Small intestine (tissue), 7 donors: ENCODE measurements at regions not wholly inside any gene's neighbourhood (a gene's known extent, or its start where the extent isn't known, plus 50 kb on each side); places are given as distances from the start of the nearest gene placed in this dataset.

Experiments
- DNase-seq, 2 donors: peaks; one replicate each; pipeline versions ENCODE4 v3.0.0 to v3.0.0-alpha.2; 2013
- FAIRE-seq: peaks from 2 replicates; lab custom pipeline; 2012; peaks lifted over from hg19 to GRCh38; lab: Jason Lieb, UNC
- H3K27ac ChIP-seq, 3 donors: one replicate each; pipeline ENCODE4 v1.5.1; 2013; ENCODE audit warnings: low read length in 2 of 3, mild to moderate bottlenecking in 2 of 3, control low read depth in 1 of 3, inconsistent platforms in 1 of 3, low read depth in 1 of 3, moderate library complexity in 1 of 3
- H3K27me3 ChIP-seq, 3 donors: one replicate each; pipeline ENCODE4 v1.6.1; 2013; ENCODE audit warnings: low read length in 3 of 3, inconsistent platforms in 1 of 3; ENCODE audit not compliant: control insufficient read depth in 3 of 3, insufficient read depth in 3 of 3
- H3K36me3 ChIP-seq, 3 donors: one replicate each; pipeline ENCODE4 v1.6.1; 2013; ENCODE audit warnings: low read length in 3 of 3, inconsistent platforms in 1 of 3, low read depth in 1 of 3, mild to moderate bottlenecking in 1 of 3, moderate library complexity in 1 of 3; ENCODE audit not compliant: control insufficient read depth in 3 of 3, insufficient read depth in 2 of 3
- H3K4me1 ChIP-seq, 3 donors: one replicate each; pipeline ENCODE4 v1.6.1; 2013; ENCODE audit warnings: low read length in 2 of 3, inconsistent platforms in 1 of 3, low read depth in 1 of 3, mild to moderate bottlenecking in 1 of 3, moderate library complexity in 1 of 3; ENCODE audit not compliant: control insufficient read depth in 3 of 3, insufficient read depth in 2 of 3
- H3K4me3 ChIP-seq, 3 donors: one replicate each; pipeline ENCODE4 v1.5.1; 2013; ENCODE audit warnings: low read length in 3 of 3, control low read depth in 1 of 3, inconsistent platforms in 1 of 3, low read depth in 1 of 3, mild to moderate bottlenecking in 1 of 3, moderate library complexity in 1 of 3
- H3K9me3 ChIP-seq, 2 donors: one replicate each; pipeline ENCODE4 v1.6.1; 2013; ENCODE audit warnings: low read depth in 1 of 2, low read length in 1 of 2; ENCODE audit not compliant: control insufficient read depth in 2 of 2, insufficient read depth in 1 of 2
- WGBS, 3 donors: extraction: QIAGEN DNeasy Blood & Tissue Kit; methylation state at CpG; one replicate each; pipeline ENCODE4 v1.1.7; 2013; 5-methylcytosine and 5-hydroxymethylcytosine counted together
- donor health status: healthy with polysubstance abuse.
- donor health status: control.
- donor health status: control.
- donor health status: Bipolar disorder and iron deficiency.
- donor health status: healthy.

DNA sequence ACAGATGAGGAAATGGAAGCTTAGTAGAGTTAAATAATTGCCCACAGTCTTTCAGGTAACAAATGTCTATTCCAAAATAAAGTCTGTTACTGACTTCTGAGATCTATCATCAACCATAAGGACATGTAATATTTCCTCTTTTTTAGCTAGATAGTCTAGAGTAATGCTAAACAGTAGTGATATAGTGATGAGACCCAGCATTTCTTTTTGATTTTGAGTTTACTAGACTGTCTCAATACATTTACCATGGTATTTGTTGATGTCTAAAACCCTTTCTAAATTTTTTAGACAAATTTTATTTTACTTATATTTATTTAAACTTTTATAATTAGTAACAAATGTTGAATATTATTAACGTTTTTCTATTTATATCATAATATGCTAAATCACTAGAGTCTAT, 465.1 kb upstream of the SLIT2 start:
- FAIRE-seq, result no peak
- WGBS, 3 donors, result 51 to 63% (median 53%) methylated on average over 1 of the region's 1 CpG
- H3K4me1 ChIP-seq, result no peaks in the 10 kb centered on the region
- no peaks in the 10 kb centered on the region for H3K27me3 ChIP-seq
- H3K27ac ChIP-seq, result no peak overlapping the region
- H3K4me3 ChIP-seq, result no peak overlapping the region
- no peak for DNase-seq
- H3K36me3 ChIP-seq, result no peaks in the 10 kb centered on the region
- peaks cover 0 to 13% of the 10 kb centered on the region in 2 donors for H3K9me3 ChIP-seq

DNA sequence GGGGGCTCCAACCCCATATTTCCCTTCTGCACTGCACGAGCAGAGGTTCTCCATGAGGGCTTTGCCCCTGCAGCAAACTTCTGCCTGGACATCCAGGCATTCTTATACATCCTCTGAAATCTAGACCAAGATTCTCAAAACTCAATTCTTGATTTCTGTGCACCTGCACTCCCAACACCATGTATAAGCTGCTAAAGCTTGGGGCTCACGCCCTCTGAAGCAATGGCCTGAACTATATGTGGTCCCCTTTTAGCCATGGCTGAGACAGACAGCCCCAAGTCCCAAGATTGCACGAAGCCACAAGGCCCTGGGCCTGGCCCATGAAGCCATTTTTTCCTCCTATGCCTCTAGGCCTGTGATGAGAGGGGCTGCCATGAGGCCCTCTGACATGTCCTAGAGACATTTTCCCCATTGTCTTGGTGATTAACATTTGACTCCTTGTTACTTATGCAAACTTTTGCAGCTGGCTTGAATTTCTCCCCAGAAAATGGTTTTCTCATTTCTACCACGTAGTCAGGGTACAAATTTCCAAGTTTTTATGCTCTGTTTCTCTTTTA, 468.0 kb upstream of the SLIT2 start:
- Histone ChIP-seq H3K27me3 (no peaks in the 10 kb centered on the region), H3K36me3 (no peaks in the 10 kb centered on the region), H3K4me3 (no peak overlapping the region), H3K9me3 (peaks cover 0 to 13% of the 10 kb centered on the region in 2 donors), H3K4me1 (no peaks in the 10 kb centered on the region), H3K27ac (no peak overlapping the region)
- no peak for DNase-seq
- 30 to 68% (median 46%) methylated on average over 4 of the region's 4 CpGs for WGBS, 3 donors
- FAIRE-seq, result no peak

GRCh38 chr4:19780871-19781270, 470.8 kb upstream of the SLIT2 start:
- Histone ChIP-seq H3K4me1 (no peaks in the 10 kb centered on the region), H3K27ac (no peak overlapping the region), H3K36me3 (no peaks in the 10 kb centered on the region), H3K27me3 (no peaks in the 10 kb centered on the region), H3K4me3 (no peak overlapping the region), H3K9me3 (peaks cover 0 to 13% of the 10 kb centered on the region in 2 donors)
- 68 to 87% (median 70%) methylated on average over 3 of the region's 3 CpGs for WGBS, 3 donors
- DNase-seq, result no peak
- FAIRE-seq, result no peak

GRCh38 chr4:19776929-19777328, 474.8 kb upstream of the SLIT2 start:
- no peak overlapping the region for H3K4me3 ChIP-seq
- FAIRE-seq (no peak), DNase-seq (no peak)
- no peaks in the 10 kb centered on the region for H3K27me3 ChIP-seq
- H3K4me1 ChIP-seq, result no peaks in the 10 kb centered on the region
- no peaks in the 10 kb centered on the region for H3K36me3 ChIP-seq
- H3K27ac ChIP-seq, result no peak overlapping the region
- H3K9me3 ChIP-seq, result no peaks in the 10 kb centered on the region

GRCh38 chr4:19776021-19776459, 475.7 kb upstream of the SLIT2 start:
- Histone ChIP-seq H3K4me1 (no peaks in the 10 kb centered on the region), H3K36me3 (no peaks in the 10 kb centered on the region), H3K27ac (no peak overlapping the region), H3K4me3 (no peak overlapping the region), H3K27me3 (no peaks in the 10 kb centered on the region), H3K9me3 (no peaks in the 10 kb centered on the region)
- DNase-seq (no peak), FAIRE-seq (no peak)
- 84 to 89% (median 87%) methylated on average over 10 of the region's 10 CpGs for WGBS, 3 donors

DNA sequence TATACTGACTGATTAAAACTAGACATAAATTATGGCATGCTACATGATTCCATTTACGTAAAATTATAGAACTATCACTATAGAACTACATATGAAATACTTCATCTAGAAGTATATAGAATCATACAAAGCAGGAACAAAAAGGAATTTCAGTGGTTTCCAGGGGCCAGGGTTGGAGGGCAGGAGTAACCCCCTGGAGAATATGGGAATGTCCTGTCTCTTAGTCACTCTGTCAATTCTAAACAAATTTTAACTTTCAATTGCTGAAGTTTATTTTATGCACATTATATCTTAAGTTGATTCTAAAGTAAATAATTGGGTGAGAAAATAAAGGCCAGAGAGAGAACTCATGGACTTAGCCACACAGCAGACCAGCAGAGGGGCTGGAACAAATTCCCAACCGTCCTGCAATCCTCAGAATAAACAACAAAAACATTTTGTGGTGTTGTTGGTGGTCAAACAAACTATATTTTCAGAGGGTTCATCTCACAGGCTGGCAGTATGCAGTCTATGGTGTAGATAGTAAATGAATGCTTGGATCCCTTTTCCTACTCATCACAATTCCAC, 476.9 kb upstream of the SLIT2 start:
- H3K36me3 ChIP-seq, result no peaks in the 10 kb centered on the region
- H3K27ac ChIP-seq, result no peak overlapping the region
- H3K4me1 ChIP-seq, result no peaks in the 10 kb centered on the region
- no peak for DNase-seq
- H3K4me3 ChIP-seq, result no peak overlapping the region
- WGBS, 3 donors, result 58 to 68% (median 66%) methylated on average over 2 of the region's 2 CpGs
- no peaks in the 10 kb centered on the region for H3K27me3 ChIP-seq
- no peak for FAIRE-seq
- H3K9me3 ChIP-seq, result no peaks in the 10 kb centered on the region

GRCh38 chr4:19772581-19772980, 479.1 kb upstream of the SLIT2 start:
- H3K27ac ChIP-seq, result no peak overlapping the region
- H3K4me1 ChIP-seq, result no peaks in the 10 kb centered on the region
- no peaks in the 10 kb centered on the region for H3K27me3 ChIP-seq
- FAIRE-seq (no peak), DNase-seq (no peak)
- no peak overlapping the region for H3K4me3 ChIP-seq
- peaks cover 0 to under 1% of the 10 kb centered on the region in 2 donors for H3K9me3 ChIP-seq
- 39 to 79% (median 65%) methylated on average over 1 of the region's 1 CpG for WGBS, 3 donors
- no peaks in the 10 kb centered on the region for H3K36me3 ChIP-seq

- Histone ChIP-seq H3K36me3 (no peaks in the 10 kb centered on the region), H3K27me3 (no peaks in the 10 kb centered on the region), H3K9me3 (no peaks in the 10 kb centered on the region), H3K4me1 (no peaks in the 10 kb centered on the region), H3K4me3 (no peak overlapping the region), H3K27ac (no peak overlapping the region)
- 61 to 77% (median 73%) methylated on average over 2 of the region's 2 CpGs for WGBS, 3 donors
- FAIRE-seq, result no peak
- DNase-seq, result no peak
Observed at GRCh38 chr4:19756661-19757060, 495.0 kb upstream of the SLIT2 start.

- Histone ChIP-seq H3K36me3 (no peaks in the 10 kb centered on the region), H3K9me3 (no peaks in the 10 kb centered on the region), H3K4me3 (no peak overlapping the region), H3K27ac (no peak overlapping the region), H3K27me3 (no peaks in the 10 kb centered on the region), H3K4me1 (no peaks in the 10 kb centered on the region)
- WGBS, 3 donors, result 30 to 60% (median 50%) methylated on average over 1 of the region's 1 CpG
- FAIRE-seq, result no peak
- no peak for DNase-seq
Observed at GRCh38 chr4:19752599-19752998, 499.1 kb upstream of the SLIT2 start.
